ENCODE measurements at regions not wholly inside any gene's neighbourhood (a gene's known extent, or its start where the extent isn't known, plus 50 kb on each side); places are given as distances from the start of the nearest gene placed in this dataset.
A peak's percentile ranks its signal among the peaks of the same experiment; 100 is the strongest.

DNA sequence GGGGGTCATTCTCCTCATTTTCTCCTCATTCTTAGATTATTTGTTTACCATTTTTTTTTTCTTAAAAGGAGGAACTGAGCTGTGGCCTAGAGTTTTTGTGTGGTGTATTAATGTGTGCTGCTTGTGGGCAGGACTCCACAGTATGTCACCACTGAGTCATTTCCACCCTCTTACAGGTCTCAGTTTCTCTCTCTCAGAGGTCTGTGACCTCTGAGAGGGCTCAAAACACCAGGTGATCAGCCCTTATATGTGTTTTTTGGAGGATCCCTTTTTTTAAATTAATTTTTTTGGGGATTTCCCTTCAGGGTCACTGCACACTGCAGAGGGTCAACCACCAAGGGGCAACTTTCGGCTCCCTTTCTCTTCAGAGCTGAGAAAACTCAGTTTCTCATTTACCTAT, 166.4 kb downstream of the SUCNR1 start:
- Histone ChIP-seq H3K4me3 (no peak overlapping the region), H3K36me3 (no peaks in the 10 kb centered on the region), H3K9me3 (no peaks in the 10 kb centered on the region), H3K27me3 (replicated peaks; ENCODE audit: insufficient read depth) (no peaks in the 10 kb centered on the region), H3K4me1 (replicated peaks) (no peaks in the 10 kb centered on the region), H3K27ac (no peak overlapping the region)
- WGBS = 94% methylated on average over 1 of the region's 1 CpG
- TF ChIP-seq POLR2AphosphoS5 (IDR thresholded peaks at IDR 0.05) (no peak), POLR2A (IDR thresholded peaks at IDR 0.05) (no peak)
- intact Hi-C loops (cut with DNase I) = no loop called here
- no peak for DNase-seq (ENCODE audit: low spot score)

DNA sequence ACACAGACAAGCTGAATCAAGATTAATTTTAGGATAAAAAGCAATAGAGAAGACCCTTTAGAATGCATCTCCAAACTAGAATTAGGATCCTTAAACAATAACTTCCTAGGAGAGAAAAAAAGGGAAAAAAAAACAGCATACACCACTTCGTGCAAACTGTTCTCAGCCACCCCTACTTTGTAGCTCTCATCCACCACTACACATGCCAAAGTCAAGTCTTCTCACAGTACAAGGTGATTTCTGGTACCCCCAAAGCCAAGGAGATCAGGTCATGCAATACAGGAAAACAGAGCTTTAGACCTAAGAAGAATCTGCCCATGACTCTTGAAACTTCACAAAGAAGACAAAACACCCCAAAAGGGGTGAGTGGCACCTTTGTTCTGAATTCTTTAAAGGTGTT, 166.9 kb downstream of the SUCNR1 start:
- intact Hi-C loops (cut with DNase I) = no loop called here
- Histone ChIP-seq H3K27ac (no peak overlapping the region), H3K36me3 (no peaks in the 10 kb centered on the region), H3K4me3 (no peak overlapping the region), H3K9me3 (no peaks in the 10 kb centered on the region), H3K4me1 (replicated peaks) (no peaks in the 10 kb centered on the region), H3K27me3 (replicated peaks; ENCODE audit: insufficient read depth) (no peaks in the 10 kb centered on the region)
- TF ChIP-seq POLR2AphosphoS5 (IDR thresholded peaks at IDR 0.05) = no peak
- TF ChIP-seq POLR2A (IDR thresholded peaks at IDR 0.05) = no peak
- TF ChIP-seq, protein P1, sequence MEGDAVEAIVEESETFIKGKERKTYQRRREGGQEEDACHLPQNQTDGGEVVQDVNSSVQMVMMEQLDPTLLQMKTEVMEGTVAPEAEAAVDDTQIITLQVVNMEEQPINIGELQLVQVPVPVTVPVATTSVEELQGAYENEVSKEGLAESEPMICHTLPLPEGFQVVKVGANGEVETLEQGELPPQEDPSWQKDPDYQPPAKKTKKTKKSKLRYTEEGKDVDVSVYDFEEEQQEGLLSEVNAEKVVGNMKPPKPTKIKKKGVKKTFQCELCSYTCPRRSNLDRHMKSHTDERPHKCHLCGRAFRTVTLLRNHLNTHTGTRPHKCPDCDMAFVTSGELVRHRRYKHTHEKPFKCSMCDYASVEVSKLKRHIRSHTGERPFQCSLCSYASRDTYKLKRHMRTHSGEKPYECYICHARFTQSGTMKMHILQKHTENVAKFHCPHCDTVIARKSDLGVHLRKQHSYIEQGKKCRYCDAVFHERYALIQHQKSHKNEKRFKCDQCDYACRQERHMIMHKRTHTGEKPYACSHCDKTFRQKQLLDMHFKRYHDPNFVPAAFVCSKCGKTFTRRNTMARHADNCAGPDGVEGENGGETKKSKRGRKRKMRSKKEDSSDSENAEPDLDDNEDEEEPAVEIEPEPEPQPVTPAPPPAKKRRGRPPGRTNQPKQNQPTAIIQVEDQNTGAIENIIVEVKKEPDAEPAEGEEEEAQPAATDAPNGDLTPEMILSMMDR (IDR thresholded peaks at IDR 0.05) = no peak
- WGBS = 68% methylated on average over 1 of the region's 1 CpG
- DNase-seq (ENCODE audit: low spot score) = no peak

- no peaks in the 10 kb centered on the region for H3K9me3 ChIP-seq
- intact Hi-C loops (cut with DNase I) = no loop called here
- H3K36me3 ChIP-seq = no peaks in the 10 kb centered on the region
- H3K27ac ChIP-seq = no peak overlapping the region
- 71% methylated on average over 3 of the region's 3 CpGs for WGBS
- H3K27me3 ChIP-seq (replicated peaks; ENCODE audit: insufficient read depth) = no peaks in the 10 kb centered on the region
- no peak for TF ChIP-seq POLR2AphosphoS5 (IDR thresholded peaks at IDR 0.05)
- H3K4me3 ChIP-seq = no peak overlapping the region
- DNase-seq (ENCODE audit: low spot score) = no peak
- H3K4me1 ChIP-seq (replicated peaks) = no peaks in the 10 kb centered on the region
These were observed 170.2 kb downstream of the SUCNR1 start for GRCh38 chr3:152043620-152044019.

DNA sequence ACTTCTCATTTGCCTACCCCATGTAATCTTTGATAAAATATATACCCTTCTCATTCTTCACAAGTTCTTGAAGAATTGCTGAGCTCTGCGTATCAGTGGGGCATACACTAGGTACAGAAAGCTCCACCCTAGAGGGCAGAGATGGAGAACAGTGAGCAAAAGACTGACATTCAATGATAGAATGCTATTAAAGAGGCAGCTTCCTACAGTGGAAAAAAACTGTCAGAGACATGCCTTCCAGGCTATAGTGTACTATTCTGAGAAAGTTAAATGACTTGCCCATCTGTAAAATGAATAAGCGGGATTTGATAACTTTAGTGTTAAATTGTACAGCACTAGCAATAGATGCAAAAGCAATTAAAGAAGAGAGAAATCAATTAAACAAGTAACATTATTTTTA, 172.8 kb downstream of the SUCNR1 start:
- DNase-seq (ENCODE audit: low spot score) = no peak
- 97% methylated on average over 2 of the region's 2 CpGs for WGBS

DNA sequence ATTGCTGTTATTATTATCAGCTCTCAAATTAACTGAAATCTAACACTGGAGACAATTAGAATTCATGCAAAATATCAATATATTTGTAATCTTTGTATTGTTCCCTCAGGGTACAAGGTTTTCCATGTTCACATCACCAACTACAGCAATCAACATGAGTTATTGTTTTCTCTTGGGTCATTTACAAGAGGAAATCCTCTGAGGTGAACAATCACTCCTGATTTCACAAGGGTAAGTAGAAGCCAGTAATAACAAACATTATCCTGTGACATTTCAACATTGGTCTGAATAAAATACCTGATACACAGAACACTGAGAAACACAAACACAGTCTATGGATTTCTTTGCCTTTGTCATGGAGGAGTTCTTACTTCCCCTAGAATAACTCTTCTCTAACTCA, 174.0 kb downstream of the SUCNR1 start:
- Histone ChIP-seq H3K36me3 (no peaks in the 10 kb centered on the region), H3K4me1 (replicated peaks) (no peaks in the 10 kb centered on the region), H3K27me3 (replicated peaks; ENCODE audit: insufficient read depth) (no peaks in the 10 kb centered on the region), H3K4me3 (no peak overlapping the region), H3K27ac (no peak overlapping the region), H3K9me3 (no peaks in the 10 kb centered on the region)
- TF ChIP-seq, protein P1 (IDR thresholded peaks at IDR 0.05) = no peak
- TF ChIP-seq POLR2AphosphoS5 (IDR thresholded peaks at IDR 0.05) = peak; percentile 21
- DNase-seq (ENCODE audit: low spot score) = no peak
- intact Hi-C loops (cut with DNase I) = no loop called here

More for the DNA sequence above, 172.8 kb downstream of the SUCNR1 start:
- Histone ChIP-seq H3K4me1 (replicated peaks) (no peaks in the 10 kb centered on the region), H3K27ac (no peak overlapping the region), H3K4me3 (no peak overlapping the region), H3K9me3 (no peaks in the 10 kb centered on the region), H3K27me3 (replicated peaks; ENCODE audit: insufficient read depth) (no peaks in the 10 kb centered on the region), H3K36me3 (no peaks in the 10 kb centered on the region)
- intact Hi-C loops (cut with DNase I) = no loop called here
- TF ChIP-seq POLR2A (IDR thresholded peaks at IDR 0.05) = no peak
- no peak for TF ChIP-seq POLR2AphosphoS5 (IDR thresholded peaks at IDR 0.05)
- TF ChIP-seq, protein P1 (IDR thresholded peaks at IDR 0.05) = no peak

DNA sequence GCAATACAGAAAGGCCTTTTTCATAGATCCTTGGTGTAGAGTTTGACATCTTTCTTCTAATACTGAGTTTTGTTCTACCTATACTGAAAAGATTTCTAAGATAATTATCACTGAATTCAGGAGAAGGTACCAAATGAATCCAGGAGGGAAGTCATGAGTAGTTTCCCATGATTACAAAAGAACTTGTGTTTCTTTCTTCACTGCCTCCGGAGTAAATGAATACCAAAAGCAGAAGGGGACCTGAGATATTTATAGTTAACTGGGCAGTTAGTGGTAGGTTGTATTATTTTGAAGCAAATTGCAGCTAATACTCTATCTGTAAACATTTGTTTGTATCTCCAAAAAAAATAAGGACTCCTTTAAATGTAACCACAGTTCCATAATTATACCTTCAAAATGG, 175.4 kb downstream of the SUCNR1 start:
- Histone ChIP-seq H3K27ac (no peak overlapping the region), H3K36me3 (no peaks in the 10 kb centered on the region), H3K4me1 (replicated peaks) (no peaks in the 10 kb centered on the region), H3K27me3 (replicated peaks; ENCODE audit: insufficient read depth) (no peaks in the 10 kb centered on the region), H3K9me3 (no peaks in the 10 kb centered on the region), H3K4me3 (no peak overlapping the region)
- no peak for DNase-seq (ENCODE audit: low spot score)
- intact Hi-C loops (cut with DNase I) = no loop called here
- WGBS = 82% methylated on average over 1 of the region's 1 CpG
- TF ChIP-seq, protein P1 (IDR thresholded peaks at IDR 0.05) = no peak
- TF ChIP-seq POLR2AphosphoS5 (IDR thresholded peaks at IDR 0.05) = no peak
- no peak for TF ChIP-seq POLR2A (IDR thresholded peaks at IDR 0.05)

All from prostate gland (tissue), 2 donors.